Fibroblast of lung (primary cell): ENCODE measurements at regions not wholly inside any gene's neighbourhood (a gene's known extent, or its start where the extent isn't known, plus 50 kb on each side); places are given as distances from the start of the nearest gene placed in this dataset.

ENCODE experiments used
- DNase-seq, 2 donors: peaks; one replicate each; pipeline versions ENCODE4 v3.0.0 to v3.0.0-alpha.2; 2010; ENCODE audit warnings: low read depth in 2 of 2
- H2AFZ ChIP-seq: 2 replicates; pipeline ENCODE4 v1.5.1; 2012; ENCODE audit warnings: low read length, control low read depth, inconsistent platforms
- H3K27ac ChIP-seq: 2 replicates; pipeline ENCODE4 v1.5.1; 2011; ENCODE audit warnings: low read length, control low read depth; ENCODE audit not compliant: insufficient read depth
- H3K27me3 ChIP-seq: 2 replicates; pipeline ENCODE4 v1.5.1; 2011; ENCODE audit warnings: mild to moderate bottlenecking, low read length; ENCODE audit not compliant: control insufficient read depth, insufficient read depth
- H3K36me3 ChIP-seq: 2 replicates; pipeline ENCODE4 v1.5.1; 2011; ENCODE audit warnings: low read length; ENCODE audit not compliant: control insufficient read depth, insufficient read depth
- H3K4me1 ChIP-seq: 2 replicates; pipeline ENCODE4 v1.5.1; 2011; ENCODE audit warnings: low read length; ENCODE audit not compliant: control insufficient read depth, insufficient read depth; ENCODE audit errors: extremely low read depth
- H3K4me2 ChIP-seq: 2 replicates; pipeline ENCODE4 v1.5.1; 2011; ENCODE audit warnings: low read length, control low read depth; ENCODE audit not compliant: insufficient read depth; ENCODE audit errors: extremely low read depth
- H3K4me3 ChIP-seq, 4 experiments: fragments of 200-600 bp in 1 of 4; sonication (generic) in 1 of 4; replicated peaks in 1 of 4; 2 replicates each; pipeline ENCODE4 v1.5.1; 2011 to 2016; ENCODE audit warnings: low read length in 4 of 4, low read depth in 3 of 4, mild to moderate bottlenecking in 3 of 4, control low read depth in 2 of 4, inconsistent platforms in 1 of 4, mixed read lengths in 1 of 4; ENCODE audit not compliant: insufficient read depth in 1 of 4; ENCODE audit errors: control extremely low read depth in 1 of 4
- H3K79me2 ChIP-seq: 2 replicates; pipeline ENCODE4 v1.5.1; 2012; ENCODE audit warnings: mild to moderate bottlenecking, low read length, inconsistent platforms; ENCODE audit not compliant: control insufficient read depth, insufficient read depth
- H3K9ac ChIP-seq: 2 replicates; pipeline ENCODE4 v1.5.1; 2011; ENCODE audit warnings: mild to moderate bottlenecking, low read length, control low read depth; ENCODE audit not compliant: insufficient read depth
- H3K9me3 ChIP-seq: 2 replicates; pipeline ENCODE4 v1.5.1; 2012; ENCODE audit warnings: low read depth, low read length; ENCODE audit not compliant: control insufficient read depth, insufficient read depth
- H4K20me1 ChIP-seq: 2 replicates; pipeline ENCODE4 v1.5.1; 2011; ENCODE audit warnings: low read length; ENCODE audit not compliant: control insufficient read depth, insufficient read depth; ENCODE audit errors: extremely low read depth
- EZH2 ChIP-seq: IDR thresholded peaks from 2 replicates; pipeline ENCODE4 v1.5.1; 2012; ENCODE audit warnings: low read length, control low read depth, mild to moderate bottlenecking; ENCODE audit errors: missing control alignments
- TF ChIP-seq, protein P1 (sequence below), 2 donors: IDR thresholded peaks in 1 of 2; conservative IDR thresholded peaks in 1 of 2; 1 replicate in 1 of 2; 2 replicates in 1 of 2; pipeline ENCODE4 v1.5.1; 2011 to 2012; ENCODE audit warnings: low read length in 2 of 2, control low read depth in 1 of 2, inconsistent platforms in 1 of 2, low read depth in 1 of 2, mild to moderate bottlenecking in 1 of 2

DNA sequence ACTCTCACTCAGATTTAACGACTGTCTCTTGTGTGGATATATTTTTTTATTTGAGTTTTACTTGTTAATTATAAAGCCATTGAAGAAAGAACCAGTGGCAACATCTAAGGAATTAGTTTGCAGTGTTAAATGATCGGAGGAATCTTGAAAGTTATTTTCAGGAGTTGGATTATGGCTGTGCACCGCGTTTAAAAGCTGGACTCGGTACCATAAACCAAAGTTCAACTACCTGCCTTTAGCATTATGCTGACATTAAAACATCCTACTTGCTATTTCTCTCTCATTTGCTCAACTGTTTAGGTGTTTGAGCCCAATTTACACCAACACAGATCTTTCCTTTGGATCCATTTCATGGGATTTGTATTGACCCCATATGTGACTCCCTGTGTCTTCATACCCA lies 289.4 kb upstream of the SASH1 start:
- TF ChIP-seq EZH2, result no peak
- TF ChIP-seq, protein P1, sequence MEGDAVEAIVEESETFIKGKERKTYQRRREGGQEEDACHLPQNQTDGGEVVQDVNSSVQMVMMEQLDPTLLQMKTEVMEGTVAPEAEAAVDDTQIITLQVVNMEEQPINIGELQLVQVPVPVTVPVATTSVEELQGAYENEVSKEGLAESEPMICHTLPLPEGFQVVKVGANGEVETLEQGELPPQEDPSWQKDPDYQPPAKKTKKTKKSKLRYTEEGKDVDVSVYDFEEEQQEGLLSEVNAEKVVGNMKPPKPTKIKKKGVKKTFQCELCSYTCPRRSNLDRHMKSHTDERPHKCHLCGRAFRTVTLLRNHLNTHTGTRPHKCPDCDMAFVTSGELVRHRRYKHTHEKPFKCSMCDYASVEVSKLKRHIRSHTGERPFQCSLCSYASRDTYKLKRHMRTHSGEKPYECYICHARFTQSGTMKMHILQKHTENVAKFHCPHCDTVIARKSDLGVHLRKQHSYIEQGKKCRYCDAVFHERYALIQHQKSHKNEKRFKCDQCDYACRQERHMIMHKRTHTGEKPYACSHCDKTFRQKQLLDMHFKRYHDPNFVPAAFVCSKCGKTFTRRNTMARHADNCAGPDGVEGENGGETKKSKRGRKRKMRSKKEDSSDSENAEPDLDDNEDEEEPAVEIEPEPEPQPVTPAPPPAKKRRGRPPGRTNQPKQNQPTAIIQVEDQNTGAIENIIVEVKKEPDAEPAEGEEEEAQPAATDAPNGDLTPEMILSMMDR (conservative IDR thresholded peaks at IDR 0.05 in 1 of 2, IDR thresholded peaks at IDR 0.05 in 1 of 2; ENCODE audit: low read depth in 1 of 2, low read length in 2 of 2), result no peak
- Histone ChIP-seq H2AFZ (no peak overlapping the region), H3K27me3 (no peaks in the 10 kb centered on the region), H3K27ac (no peak overlapping the region), H3K36me3 (no peaks in the 10 kb centered on the region), H3K4me1 (no peaks in the 10 kb centered on the region), H3K9ac (no peak overlapping the region), H3K4me3 (no peak overlapping the region), H3K79me2 (no peaks in the 10 kb centered on the region), H4K20me1 (no peaks in the 10 kb centered on the region), H3K4me2 (no peak overlapping the region), H3K9me3 (no peaks in the 10 kb centered on the region)
- DNase-seq, result no peak

DNA sequence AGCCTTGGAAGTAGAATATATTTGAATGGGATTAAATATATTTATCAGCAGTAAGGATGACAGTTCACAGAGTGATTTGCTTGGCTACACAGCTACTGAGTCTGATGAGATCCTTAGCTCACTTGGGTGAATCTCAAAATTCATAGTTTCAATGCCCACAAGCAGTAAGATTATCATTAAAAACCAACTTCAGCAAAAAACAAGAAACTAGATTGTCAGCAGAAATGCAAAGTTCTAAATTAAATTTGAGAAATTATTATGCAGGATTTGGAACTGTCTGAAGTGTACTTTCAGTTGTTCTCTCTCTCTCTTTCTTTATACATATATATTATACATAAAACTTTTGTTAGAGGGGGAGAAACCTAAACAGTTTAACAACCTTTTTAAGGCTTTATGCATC lies 288.8 kb upstream of the SASH1 start:
- no peak overlapping the region for H3K4me3 ChIP-seq
- H3K27me3 ChIP-seq, result no peaks in the 10 kb centered on the region
- H2AFZ ChIP-seq, result no peak overlapping the region
- no peaks in the 10 kb centered on the region for H3K9me3 ChIP-seq
- no peak for DNase-seq
- no peak overlapping the region for H3K27ac ChIP-seq
- H3K79me2 ChIP-seq, result no peaks in the 10 kb centered on the region
- no peaks in the 10 kb centered on the region for H4K20me1 ChIP-seq
- no peak for TF ChIP-seq EZH2
- no peak overlapping the region for H3K9ac ChIP-seq
- no peak overlapping the region for H3K4me2 ChIP-seq
- H3K4me1 ChIP-seq, result no peaks in the 10 kb centered on the region
- no peaks in the 10 kb centered on the region for H3K36me3 ChIP-seq

DNA sequence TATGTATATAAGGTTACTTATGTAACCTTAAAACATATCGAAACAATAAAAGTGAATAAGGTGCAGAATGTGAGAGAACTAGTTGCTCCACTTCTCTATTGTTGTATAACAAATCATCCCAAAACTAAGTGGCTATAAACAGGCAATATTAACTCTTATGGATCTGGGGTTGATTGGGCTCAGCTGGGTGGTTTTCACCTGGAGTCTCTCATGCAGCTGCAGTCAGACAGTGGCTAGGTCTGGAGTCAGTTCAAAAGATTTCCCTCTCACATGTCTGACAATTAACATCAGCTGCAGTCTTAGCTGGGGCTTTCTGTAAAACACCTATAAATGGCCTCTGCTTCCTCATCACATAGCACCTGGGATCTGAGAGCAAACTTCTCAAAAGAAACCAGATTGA lies 288.4 kb upstream of the SASH1 start:
- Histone ChIP-seq H3K79me2 (no peaks in the 10 kb centered on the region), H3K9me3 (no peaks in the 10 kb centered on the region), H3K4me3 (no peak overlapping the region), H4K20me1 (no peaks in the 10 kb centered on the region), H3K4me2 (no peak overlapping the region), H3K4me1 (no peaks in the 10 kb centered on the region), H3K9ac (no peak overlapping the region), H3K27me3 (no peaks in the 10 kb centered on the region), H3K27ac (no peak overlapping the region), H3K36me3 (no peaks in the 10 kb centered on the region), H2AFZ (no peak overlapping the region)
- TF ChIP-seq EZH2, result no peak
- TF ChIP-seq, protein P1 (conservative IDR thresholded peaks at IDR 0.05 in 1 of 2, IDR thresholded peaks at IDR 0.05 in 1 of 2; ENCODE audit: low read depth in 1 of 2, low read length in 2 of 2), result no peak
- no peak for DNase-seq
